Left lung (tissue), 4 donors: ENCODE measurements at regions not wholly inside any gene's neighbourhood (a gene's known extent, or its start where the extent isn't known, plus 50 kb on each side); places are given as distances from the start of the nearest gene placed in this dataset.

Source experiments
- ATAC-seq: fragments of 200-7000 bp; cut with Tn5 transposase; one replicate; pipeline ENCODE4 v1.9.1; 2020; ENCODE audit warnings: moderate library complexity
- DNase-seq, 4 donors: peaks; one replicate each; pipeline ENCODE4 v3.0.0-alpha.2; 2013 to 2020
- H3K27ac ChIP-seq, 2 donors: fragments of 200-600 bp; sonication (generic) in 1 of 2; one replicate each; pipeline versions ENCODE4 v1.5.0 to v1.8.0; 2020 to 2021
- H3K27me3 ChIP-seq, 2 donors: fragments of 200-600 bp; sonication (generic) in 1 of 2; one replicate each; pipeline versions ENCODE4 v1.5.0 to v1.8.0; 2020 to 2021
- H3K36me3 ChIP-seq, 2 donors: fragments of 200-600 bp; sonication (generic) in 1 of 2; one replicate each; pipeline versions ENCODE4 v1.5.0 to v1.8.0; 2020 to 2021
- H3K4me1 ChIP-seq, 2 donors: fragments of 200-600 bp; one replicate each; pipeline ENCODE4 v1.8.0; 2021
- H3K4me3 ChIP-seq, 2 donors: fragments of 200-600 bp; sonication (generic) in 1 of 2; one replicate each; pipeline versions ENCODE4 v1.5.0 to v1.8.0; 2020 to 2021; ENCODE audit warnings: mild to moderate bottlenecking in 1 of 2
- H3K9me3 ChIP-seq, 2 donors: fragments of 200-600 bp; sonication (generic) in 1 of 2; one replicate each; pipeline versions ENCODE4 v1.5.0 to v1.8.0; 2020 to 2021
- CTCF ChIP-seq, 2 donors: fragments of 200-600 bp; sonication (generic) in 1 of 2; IDR thresholded peaks; one replicate each; pipeline versions ENCODE4 v1.5.0 to v1.8.0; 2021; ENCODE audit warnings: antibody characterized with exemption in 2 of 2
- intact Hi-C, 2 donors: fragments of 100-400 bp; cut with DNase I; formaldehyde crosslinking; loops; one replicate each; pipeline versions ENCODE4 v1.11.2 to v1.14.2; 2022
- donor health status: DM: no; HTN: yes; CAD: no.
- donor health status: DM: no; HTN: no; CAD: no.

- intact Hi-C loops: no loop called here
- ATAC-seq: no peak
- H3K9me3 ChIP-seq: peaks cover 0 to 13% of the 10 kb centered on the region in 2 donors
- TF ChIP-seq CTCF (IDR thresholded peaks at IDR 0.05): no peak
- no peaks in the 10 kb centered on the region for H3K27me3 ChIP-seq
- H3K4me3 ChIP-seq: no peak overlapping the region
- DNase-seq: no peak
- no peaks in the 10 kb centered on the region for H3K4me1 ChIP-seq
- H3K27ac ChIP-seq: no peak overlapping the region
- no peaks in the 10 kb centered on the region for H3K36me3 ChIP-seq
Measured at GRCh38 chr3:150036780-150037179, 66.1 kb upstream of the PFN2 start.

GRCh38 chr3:150035910-150036612 lies 65.4 kb upstream of the PFN2 start:
- H3K27ac ChIP-seq: no peak overlapping the region
- peaks cover 0 to 6% of the 10 kb centered on the region in 2 donors for H3K9me3 ChIP-seq
- H3K27me3 ChIP-seq: no peaks in the 10 kb centered on the region
- H3K36me3 ChIP-seq: no peaks in the 10 kb centered on the region
- H3K4me1 ChIP-seq: no peaks in the 10 kb centered on the region
- H3K4me3 ChIP-seq: no peak overlapping the region
- no peak for TF ChIP-seq CTCF (IDR thresholded peaks at IDR 0.05)
- ATAC-seq (no peak), DNase-seq (no peak)
- intact Hi-C loops: no loop called here

GRCh38 chr3:150035301-150035779 lies 64.6 kb upstream of the PFN2 start:
- DNase-seq (no peak), ATAC-seq (no peak)
- Histone ChIP-seq H3K27ac (no peak overlapping the region), H3K4me1 (no peaks in the 10 kb centered on the region), H3K27me3 (no peaks in the 10 kb centered on the region), H3K9me3 (no peaks in the 10 kb centered on the region), H3K36me3 (no peaks in the 10 kb centered on the region), H3K4me3 (no peak overlapping the region)
- intact Hi-C loops: no loop called here
- TF ChIP-seq CTCF (IDR thresholded peaks at IDR 0.05): no peak

GRCh38 chr3:150033721-150034120 lies 63.0 kb upstream of the PFN2 start:
- DNase-seq (no peak), ATAC-seq (no peak)
- intact Hi-C loops: no loop called here
- H3K36me3 ChIP-seq: no peaks in the 10 kb centered on the region
- H3K27me3 ChIP-seq: no peaks in the 10 kb centered on the region
- H3K27ac ChIP-seq: no peak overlapping the region
- H3K9me3 ChIP-seq: no peaks in the 10 kb centered on the region
- TF ChIP-seq CTCF (IDR thresholded peaks at IDR 0.05): no peak
- no peak overlapping the region for H3K4me3 ChIP-seq
- no peaks in the 10 kb centered on the region for H3K4me1 ChIP-seq

- DNase-seq: no peak
- intact Hi-C loops: no loop called here
- H3K27me3 ChIP-seq: no peaks in the 10 kb centered on the region
- TF ChIP-seq CTCF (IDR thresholded peaks at IDR 0.05): no peak
- H3K27ac ChIP-seq: no peak overlapping the region
- H3K36me3 ChIP-seq: no peaks in the 10 kb centered on the region
- ATAC-seq: no peak
- H3K4me3 ChIP-seq: no peak overlapping the region
- H3K9me3 ChIP-seq: peaks cover 0 to 13% of the 10 kb centered on the region in 2 donors
- H3K4me1 ChIP-seq: no peaks in the 10 kb centered on the region
Measured at GRCh38 chr3:150030841-150031240, 60.1 kb upstream of the PFN2 start.
